NCI-H2107 treated with DMSO at 0.1 percent for 48 hours (cell line): ENCODE measurements at regions not wholly inside any gene's neighbourhood (a gene's known extent, or its start where the extent isn't known, plus 50 kb on each side); places are given as distances from the start of the nearest gene placed in this dataset.

ENCODE experiments used
- DNase-seq: peaks from one replicate; lab custom pipeline; 2025; ENCODE audit not compliant: unreplicated experiment; lab: John Stamatoyannopoulos, UW

DNA sequence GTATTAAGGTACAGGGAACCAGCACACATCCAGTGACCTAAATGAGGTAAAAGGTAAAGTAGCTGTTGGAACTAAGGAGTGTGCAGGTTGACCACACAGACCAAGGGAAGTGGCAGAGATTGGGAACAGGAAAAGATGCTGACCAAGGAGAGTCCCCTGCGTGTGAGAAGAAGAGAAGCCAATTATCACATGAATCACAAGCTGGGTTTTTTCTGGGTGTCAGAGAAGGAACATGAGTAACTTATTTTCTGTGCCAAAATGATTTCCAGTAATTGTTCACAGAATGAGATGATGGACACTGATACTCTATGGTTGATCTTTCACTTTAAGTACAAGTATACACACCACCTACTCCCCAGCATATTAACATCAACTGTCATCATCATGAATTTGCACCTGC is 130.7 kb upstream of the ACO1 start:
- no peak for DNase-seq

DNA sequence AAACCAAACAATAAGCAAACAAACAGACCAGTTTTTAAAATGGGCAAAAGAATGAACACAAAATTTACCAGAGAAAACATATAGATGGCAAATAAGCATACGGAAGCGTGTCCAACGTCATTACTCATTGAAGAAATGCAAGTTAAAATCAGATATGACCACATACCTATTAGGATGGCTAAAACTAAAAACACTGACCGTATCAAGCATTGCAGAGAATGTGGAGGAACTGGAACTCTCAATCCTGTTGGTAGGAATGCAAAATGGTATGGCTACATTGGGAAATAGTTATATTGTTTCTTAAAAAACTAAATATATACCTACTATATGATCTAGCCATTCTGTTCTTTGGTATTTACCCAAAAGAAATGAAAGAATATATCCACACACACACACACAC is 129.4 kb upstream of the ACO1 start:
- DNase-seq: no peak

DNA sequence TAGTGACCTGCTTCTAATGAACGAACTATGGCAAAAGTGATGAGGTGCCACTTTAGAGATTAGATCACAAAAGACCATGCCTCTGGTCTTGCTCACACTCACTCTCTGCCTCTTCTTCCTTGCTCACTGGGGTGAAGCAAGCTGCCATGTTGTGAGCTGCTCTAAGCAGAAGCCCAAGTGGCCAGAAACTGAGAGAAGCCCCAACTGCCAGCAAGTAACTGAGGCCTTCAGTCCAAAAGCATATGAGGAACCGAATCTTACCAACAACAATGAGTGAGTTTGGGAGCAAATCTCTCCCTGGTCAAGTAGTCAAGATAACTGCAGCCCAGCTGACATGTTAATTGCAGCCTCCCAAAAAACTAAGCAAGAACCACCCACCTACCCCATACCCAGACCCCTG is 126.0 kb upstream of the ACO1 start:
- DNase-seq: no peak

DNA sequence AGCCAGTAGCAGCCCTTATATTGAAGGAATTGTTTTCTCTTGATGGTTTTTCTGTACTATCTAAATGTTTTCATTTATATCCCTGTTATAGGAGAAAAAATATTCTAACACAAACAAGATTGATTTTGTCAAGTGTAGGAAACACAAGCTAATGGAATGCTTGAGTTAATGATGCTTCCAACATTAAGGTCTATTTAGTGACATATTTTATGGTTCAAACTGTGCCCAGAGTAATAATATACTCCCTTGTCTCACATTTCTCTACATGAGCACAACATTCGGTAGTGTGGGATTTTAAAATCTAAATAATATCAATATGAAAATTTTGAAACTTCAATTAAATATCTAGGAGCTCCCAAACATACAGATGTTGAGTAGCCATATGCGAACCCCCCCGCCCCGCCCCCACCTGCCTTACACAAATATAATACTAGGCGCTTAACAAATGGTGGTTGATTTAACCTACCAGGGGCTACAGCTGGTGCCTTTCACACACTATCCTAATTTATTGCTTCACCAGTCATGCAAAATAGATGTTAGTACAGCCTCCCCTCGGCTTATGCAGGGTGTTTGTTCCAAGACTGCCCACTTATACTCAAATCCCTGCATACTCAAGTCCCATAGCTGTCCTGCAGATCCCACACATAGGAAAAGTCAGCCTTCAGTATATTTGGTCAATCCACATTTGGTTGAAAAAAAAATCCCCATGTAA is 124.1 kb upstream of the ACO1 start:
- no peak for DNase-seq

GRCh38 chr9:32264170-32264864 is 120.1 kb upstream of the ACO1 start:
- no peak for DNase-seq

- DNase-seq: no peak
These were observed 119.4 kb upstream of the ACO1 start for GRCh38 chr9:32265037-32265436.

DNA sequence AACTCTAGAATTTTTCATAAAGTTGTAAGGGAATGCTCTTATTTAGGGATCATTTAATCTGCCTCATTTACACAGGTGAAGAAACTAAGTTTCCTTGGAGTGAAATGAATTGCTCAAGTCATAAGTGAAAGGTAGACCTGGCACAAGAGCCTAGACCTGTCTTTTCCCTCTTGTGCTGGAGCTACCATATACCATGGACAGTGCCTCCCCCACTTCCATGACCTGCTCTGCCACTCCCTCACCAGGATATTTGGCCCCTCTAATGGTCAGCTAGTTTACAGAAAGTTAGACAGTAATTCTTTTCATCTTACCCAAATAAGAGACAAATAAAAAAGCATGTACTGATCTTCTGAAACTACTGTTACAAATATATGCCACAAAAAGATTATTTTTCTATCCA is 105.5 kb upstream of the ACO1 start:
- DNase-seq: no peak

GRCh38 chr9:32289756-32290155 is 94.7 kb upstream of the ACO1 start:
- DNase-seq: no peak

GRCh38 chr9:32291370-32291769 is 93.1 kb upstream of the ACO1 start:
- no peak for DNase-seq

- DNase-seq: no peak
These were observed 91.8 kb upstream of the ACO1 start for GRCh38 chr9:32292611-32293010.

- no peak for DNase-seq
These were observed 91.4 kb upstream of the ACO1 start for GRCh38 chr9:32293091-32293490.

GRCh38 chr9:32294106-32294505 is 90.3 kb upstream of the ACO1 start:
- DNase-seq: no peak

DNA sequence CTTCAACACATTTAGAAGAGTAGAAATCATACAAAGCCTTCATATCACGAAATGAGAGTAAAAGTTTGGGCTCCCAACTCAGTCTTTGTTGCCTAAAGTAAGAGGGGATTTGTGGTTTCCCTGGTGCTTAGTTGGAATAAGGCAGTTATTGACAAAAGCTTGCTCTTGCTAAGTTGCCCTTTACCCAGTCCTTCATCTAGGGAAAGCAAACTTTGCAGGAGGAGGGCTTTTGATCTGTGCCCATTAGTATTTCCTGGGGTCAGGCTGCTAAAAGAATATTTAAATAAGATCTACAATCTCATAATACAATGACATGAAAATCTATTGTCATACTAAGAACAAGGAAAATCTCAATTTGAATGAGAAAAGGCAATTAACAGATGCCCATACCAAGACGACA is 84.1 kb upstream of the ACO1 start:
- no peak for DNase-seq

DNA sequence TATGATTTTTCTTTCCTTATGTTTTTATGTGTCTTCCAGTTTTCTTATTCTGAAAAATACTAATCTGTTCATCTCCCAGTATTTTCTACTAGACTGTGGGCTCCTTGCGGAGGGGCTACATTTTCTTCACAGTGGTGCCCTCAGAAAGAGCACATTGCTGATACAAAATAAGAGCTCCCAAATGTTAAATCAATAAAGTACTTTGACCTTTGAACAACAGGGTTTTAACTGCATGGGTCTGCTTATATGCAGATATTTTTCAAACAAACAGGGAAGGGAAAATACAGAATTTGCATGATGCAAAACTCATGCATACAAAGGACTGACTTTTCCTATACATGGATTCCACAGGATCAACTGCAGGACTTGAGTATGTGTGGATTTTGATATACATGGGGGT is 79.9 kb upstream of the ACO1 start:
- DNase-seq: no peak

GRCh38 chr9:32306006-32306405 is 78.4 kb upstream of the ACO1 start:
- no peak for DNase-seq

- no peak for DNase-seq
These were observed 65.0 kb upstream of the ACO1 start for GRCh38 chr9:32319312-32319929.

DNA sequence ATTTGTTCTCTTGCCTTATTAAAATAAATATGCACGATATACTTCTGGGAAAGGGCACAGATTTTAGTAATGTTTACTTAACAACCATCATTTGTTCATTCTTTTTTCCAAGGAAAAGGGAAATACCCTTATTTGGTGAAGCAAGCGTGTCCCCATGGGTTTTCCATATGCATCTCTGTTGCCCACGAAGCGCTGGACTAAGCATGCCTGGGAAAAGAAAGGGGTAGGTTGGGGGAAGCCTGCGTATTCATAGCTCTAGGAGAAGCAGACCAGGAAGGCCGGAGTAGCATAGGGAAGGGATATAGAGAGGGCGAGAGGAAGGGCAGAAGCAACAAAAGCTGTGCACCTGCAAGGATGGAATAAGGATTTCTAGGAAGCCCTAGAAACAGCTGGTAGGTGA is 61.8 kb upstream of the ACO1 start:
- DNase-seq: no peak

GRCh38 chr9:32326146-32326545 is 58.3 kb upstream of the ACO1 start:
- DNase-seq: no peak

DNA sequence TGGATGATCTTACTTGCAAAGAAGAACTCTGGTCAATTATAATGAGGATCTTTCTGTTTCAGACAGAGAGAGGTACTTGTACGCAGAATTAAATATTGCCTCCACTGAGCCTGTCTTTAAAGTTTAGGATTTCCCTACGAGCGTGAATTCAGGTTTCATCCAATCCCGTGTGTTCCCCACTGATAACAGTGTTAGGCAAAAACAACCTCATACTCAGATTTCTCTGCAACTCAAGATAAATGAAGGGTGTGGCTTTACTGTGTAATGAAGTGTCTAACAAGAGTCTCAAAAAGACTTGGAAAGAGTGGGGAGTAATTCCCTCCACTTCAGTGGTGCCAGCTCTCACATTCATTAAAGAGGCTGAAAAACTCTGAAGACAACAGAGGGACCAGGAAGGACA is 53.2 kb upstream of the ACO1 start:
- DNase-seq: no peak

- DNase-seq: no peak
These were observed 50.3 kb upstream of the ACO1 start for GRCh38 chr9:32334112-32334511.
